Fibroblast of lung (primary cell): ENCODE measurements at regions not wholly inside any gene's neighbourhood (a gene's known extent, or its start where the extent isn't known, plus 50 kb on each side); places are given as distances from the start of the nearest gene placed in this dataset.

Source experiments
- DNase-seq, 2 donors: peaks; one replicate each; pipeline versions ENCODE4 v3.0.0 to v3.0.0-alpha.2; 2010; ENCODE audit warnings: low read depth in 2 of 2
- H2AFZ ChIP-seq: 2 replicates; pipeline ENCODE4 v1.5.1; 2012; ENCODE audit warnings: low read length, control low read depth, inconsistent platforms
- H3K27ac ChIP-seq: 2 replicates; pipeline ENCODE4 v1.5.1; 2011; ENCODE audit warnings: low read length, control low read depth; ENCODE audit not compliant: insufficient read depth
- H3K27me3 ChIP-seq: 2 replicates; pipeline ENCODE4 v1.5.1; 2011; ENCODE audit warnings: mild to moderate bottlenecking, low read length; ENCODE audit not compliant: control insufficient read depth, insufficient read depth
- H3K36me3 ChIP-seq: 2 replicates; pipeline ENCODE4 v1.5.1; 2011; ENCODE audit warnings: low read length; ENCODE audit not compliant: control insufficient read depth, insufficient read depth
- H3K4me1 ChIP-seq: 2 replicates; pipeline ENCODE4 v1.5.1; 2011; ENCODE audit warnings: low read length; ENCODE audit not compliant: control insufficient read depth, insufficient read depth; ENCODE audit errors: extremely low read depth
- H3K4me2 ChIP-seq: 2 replicates; pipeline ENCODE4 v1.5.1; 2011; ENCODE audit warnings: low read length, control low read depth; ENCODE audit not compliant: insufficient read depth; ENCODE audit errors: extremely low read depth
- H3K4me3 ChIP-seq, 4 experiments: fragments of 200-600 bp in 1 of 4; sonication (generic) in 1 of 4; replicated peaks in 1 of 4; 2 replicates each; pipeline ENCODE4 v1.5.1; 2011 to 2016; ENCODE audit warnings: low read length in 4 of 4, low read depth in 3 of 4, mild to moderate bottlenecking in 3 of 4, control low read depth in 2 of 4, inconsistent platforms in 1 of 4, mixed read lengths in 1 of 4; ENCODE audit not compliant: insufficient read depth in 1 of 4; ENCODE audit errors: control extremely low read depth in 1 of 4
- H3K79me2 ChIP-seq: 2 replicates; pipeline ENCODE4 v1.5.1; 2012; ENCODE audit warnings: mild to moderate bottlenecking, low read length, inconsistent platforms; ENCODE audit not compliant: control insufficient read depth, insufficient read depth
- H3K9ac ChIP-seq: 2 replicates; pipeline ENCODE4 v1.5.1; 2011; ENCODE audit warnings: mild to moderate bottlenecking, low read length, control low read depth; ENCODE audit not compliant: insufficient read depth
- H3K9me3 ChIP-seq: 2 replicates; pipeline ENCODE4 v1.5.1; 2012; ENCODE audit warnings: low read depth, low read length; ENCODE audit not compliant: control insufficient read depth, insufficient read depth
- H4K20me1 ChIP-seq: 2 replicates; pipeline ENCODE4 v1.5.1; 2011; ENCODE audit warnings: low read length; ENCODE audit not compliant: control insufficient read depth, insufficient read depth; ENCODE audit errors: extremely low read depth
- EZH2 ChIP-seq: IDR thresholded peaks from 2 replicates; pipeline ENCODE4 v1.5.1; 2012; ENCODE audit warnings: low read length, control low read depth, mild to moderate bottlenecking; ENCODE audit errors: missing control alignments
- TF ChIP-seq, protein P1 (sequence below), 2 donors: IDR thresholded peaks in 1 of 2; conservative IDR thresholded peaks in 1 of 2; 1 replicate in 1 of 2; 2 replicates in 1 of 2; pipeline ENCODE4 v1.5.1; 2011 to 2012; ENCODE audit warnings: low read length in 2 of 2, control low read depth in 1 of 2, inconsistent platforms in 1 of 2, low read depth in 1 of 2, mild to moderate bottlenecking in 1 of 2

DNA sequence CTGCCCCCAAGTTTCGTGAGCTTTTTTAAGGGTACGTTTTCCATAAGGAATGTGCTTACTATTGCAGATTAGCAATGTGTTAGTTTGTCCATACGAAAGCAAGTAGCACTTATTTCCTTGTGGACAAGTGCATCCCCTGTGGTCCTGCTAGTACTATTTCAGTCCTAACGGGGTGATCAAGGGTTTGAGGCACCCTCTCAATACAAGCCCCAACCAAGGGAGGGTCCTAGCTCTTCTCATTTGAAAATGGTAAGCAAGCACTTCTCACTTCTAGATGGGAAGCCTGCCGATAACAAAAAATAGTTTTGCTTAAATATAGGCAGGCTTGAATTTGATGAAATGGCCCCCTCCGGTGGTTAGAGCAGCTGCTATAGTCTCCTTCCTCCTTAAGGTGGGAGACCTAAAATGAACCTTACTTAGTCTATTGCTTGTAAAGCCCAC is 64.0 kb upstream of the HMCN1 start:
- H3K36me3 ChIP-seq: no peaks in the 10 kb centered on the region
- H3K4me3 ChIP-seq: no peak overlapping the region
- H3K27ac ChIP-seq: no peak overlapping the region
- H3K4me2 ChIP-seq: no peak overlapping the region
- H3K9ac ChIP-seq: no peak overlapping the region
- H3K27me3 ChIP-seq: no peaks in the 10 kb centered on the region
- no peak overlapping the region for H2AFZ ChIP-seq
- H3K9me3 ChIP-seq: no peaks in the 10 kb centered on the region
- H3K4me1 ChIP-seq: no peaks in the 10 kb centered on the region
- no peaks in the 10 kb centered on the region for H4K20me1 ChIP-seq
- TF ChIP-seq, protein P1, sequence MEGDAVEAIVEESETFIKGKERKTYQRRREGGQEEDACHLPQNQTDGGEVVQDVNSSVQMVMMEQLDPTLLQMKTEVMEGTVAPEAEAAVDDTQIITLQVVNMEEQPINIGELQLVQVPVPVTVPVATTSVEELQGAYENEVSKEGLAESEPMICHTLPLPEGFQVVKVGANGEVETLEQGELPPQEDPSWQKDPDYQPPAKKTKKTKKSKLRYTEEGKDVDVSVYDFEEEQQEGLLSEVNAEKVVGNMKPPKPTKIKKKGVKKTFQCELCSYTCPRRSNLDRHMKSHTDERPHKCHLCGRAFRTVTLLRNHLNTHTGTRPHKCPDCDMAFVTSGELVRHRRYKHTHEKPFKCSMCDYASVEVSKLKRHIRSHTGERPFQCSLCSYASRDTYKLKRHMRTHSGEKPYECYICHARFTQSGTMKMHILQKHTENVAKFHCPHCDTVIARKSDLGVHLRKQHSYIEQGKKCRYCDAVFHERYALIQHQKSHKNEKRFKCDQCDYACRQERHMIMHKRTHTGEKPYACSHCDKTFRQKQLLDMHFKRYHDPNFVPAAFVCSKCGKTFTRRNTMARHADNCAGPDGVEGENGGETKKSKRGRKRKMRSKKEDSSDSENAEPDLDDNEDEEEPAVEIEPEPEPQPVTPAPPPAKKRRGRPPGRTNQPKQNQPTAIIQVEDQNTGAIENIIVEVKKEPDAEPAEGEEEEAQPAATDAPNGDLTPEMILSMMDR (conservative IDR thresholded peaks at IDR 0.05 in 1 of 2, IDR thresholded peaks at IDR 0.05 in 1 of 2; ENCODE audit: low read depth in 1 of 2, low read length in 2 of 2): peak; percentile 51 to 60
- TF ChIP-seq EZH2: no peak
- H3K79me2 ChIP-seq: no peaks in the 10 kb centered on the region
- DNase-seq: peak; percentile 45 to 54

DNA sequence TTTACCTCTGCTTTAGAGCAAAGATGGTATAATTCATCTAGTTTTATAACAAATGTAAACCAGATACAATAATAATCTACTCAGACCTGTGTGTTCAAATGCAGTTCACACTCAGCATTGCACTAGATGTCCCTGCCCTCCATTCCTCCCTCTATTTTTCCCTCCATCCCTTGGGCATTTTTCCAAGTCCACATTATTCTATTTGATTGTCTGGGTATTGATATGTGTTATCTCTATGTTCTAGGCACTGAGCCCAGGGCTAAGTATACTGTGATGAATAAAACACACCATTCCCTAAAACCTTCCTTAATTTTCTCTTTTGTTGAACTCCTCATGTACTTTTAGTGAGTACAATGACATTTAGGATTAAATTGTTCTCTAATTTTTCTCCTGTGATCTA is 66.2 kb upstream of the HMCN1 start:
- H3K4me3 ChIP-seq: no peak overlapping the region
- H4K20me1 ChIP-seq: no peaks in the 10 kb centered on the region
- H3K4me2 ChIP-seq: no peak overlapping the region
- no peak overlapping the region for H3K27ac ChIP-seq
- no peak for DNase-seq
- H3K36me3 ChIP-seq: no peaks in the 10 kb centered on the region
- H2AFZ ChIP-seq: no peak overlapping the region
- H3K79me2 ChIP-seq: no peaks in the 10 kb centered on the region
- no peaks in the 10 kb centered on the region for H3K4me1 ChIP-seq
- TF ChIP-seq, protein P1 (conservative IDR thresholded peaks at IDR 0.05 in 1 of 2, IDR thresholded peaks at IDR 0.05 in 1 of 2; ENCODE audit: low read depth in 1 of 2, low read length in 2 of 2): no peak
- TF ChIP-seq EZH2: no peak
- no peaks in the 10 kb centered on the region for H3K27me3 ChIP-seq
- no peaks in the 10 kb centered on the region for H3K9me3 ChIP-seq
- no peak overlapping the region for H3K9ac ChIP-seq

DNA sequence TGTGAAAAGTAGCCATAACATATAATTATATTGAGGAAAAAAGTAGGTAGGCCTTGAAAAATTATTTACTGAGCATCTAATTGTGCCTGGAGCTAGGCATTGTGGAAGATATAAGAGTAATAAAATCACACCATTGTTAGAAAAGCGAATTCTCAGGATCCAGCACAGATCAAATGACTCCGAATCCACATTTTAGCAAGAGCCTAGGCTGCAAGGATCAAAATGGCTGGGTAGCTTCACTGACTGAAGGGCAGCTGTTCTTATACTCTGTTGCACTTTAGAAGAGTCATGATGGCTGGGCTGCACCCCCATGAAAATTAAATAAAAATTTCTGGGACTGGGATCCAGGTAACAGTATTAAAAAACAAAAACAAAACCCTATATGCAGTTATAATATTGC is 67.6 kb upstream of the HMCN1 start:
- Histone ChIP-seq H3K36me3 (no peaks in the 10 kb centered on the region), H3K4me1 (no peaks in the 10 kb centered on the region), H3K4me2 (no peak overlapping the region), H3K27me3 (no peaks in the 10 kb centered on the region), H3K79me2 (no peaks in the 10 kb centered on the region), H3K9ac (no peak overlapping the region), H2AFZ (no peak overlapping the region), H3K9me3 (no peaks in the 10 kb centered on the region), H3K27ac (no peak overlapping the region), H3K4me3 (no peak overlapping the region), H4K20me1 (no peaks in the 10 kb centered on the region)
- no peak for DNase-seq
- no peak for TF ChIP-seq EZH2
- TF ChIP-seq, protein P1 (conservative IDR thresholded peaks at IDR 0.05 in 1 of 2, IDR thresholded peaks at IDR 0.05 in 1 of 2; ENCODE audit: low read depth in 1 of 2, low read length in 2 of 2): no peak
